ENCODE measurements at regions not wholly inside any gene's neighbourhood (a gene's known extent, or its start where the extent isn't known, plus 50 kb on each side); places are given as distances from the start of the nearest gene placed in this dataset.

DNA sequence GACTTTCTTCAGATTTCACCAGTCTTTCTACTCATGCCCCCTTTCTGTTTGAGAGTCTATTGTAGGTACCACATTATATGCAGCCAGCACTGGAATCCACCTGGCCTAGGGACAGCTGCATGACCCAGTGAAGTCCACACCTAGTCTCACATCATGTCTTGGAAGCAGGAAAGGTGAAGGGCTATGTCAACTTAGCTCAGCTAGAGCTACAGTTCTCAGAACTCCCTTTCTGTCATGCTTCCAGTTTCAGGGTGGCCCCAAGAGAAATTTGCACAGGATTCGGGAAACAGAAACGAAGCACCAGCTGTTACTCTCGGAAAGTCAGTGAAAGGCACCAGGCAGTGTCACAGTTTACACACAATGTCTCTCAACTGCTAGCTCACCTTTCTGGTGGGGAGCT lies 51.6 kb upstream of the NLRP1 start:
- peak; percentile 63 for DNase-seq
- no peaks in the 10 kb centered on the region for H3K79me2 ChIP-seq (ENCODE audit: low read length)

DNA sequence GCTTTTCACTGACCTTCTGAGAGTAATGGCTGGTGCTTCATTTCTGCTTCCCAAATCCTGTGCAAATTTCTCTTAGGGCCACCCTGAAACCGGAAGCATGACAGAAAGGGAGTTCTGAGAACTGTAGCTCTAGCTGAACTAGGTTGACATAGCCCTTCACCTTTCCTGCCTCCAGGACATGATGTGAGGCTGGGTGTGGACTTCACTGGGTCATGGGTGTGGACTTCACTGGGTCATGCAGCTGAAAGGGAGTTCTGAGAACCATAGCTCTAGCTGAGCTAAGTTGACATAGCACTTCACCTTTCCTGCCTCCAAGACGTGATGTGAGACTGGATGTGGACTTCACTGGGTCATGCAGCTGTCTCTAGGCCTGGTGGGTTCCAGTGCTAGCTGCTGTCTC lies 54.3 kb upstream of the NLRP1 start:
- H3K27me3 ChIP-seq (replicated peaks; ENCODE audit: insufficient read depth, low read length) = peaks cover 7% of the 10 kb centered on the region; the same call in 1 of the 2 replicates
- H3F3A ChIP-seq (ENCODE audit: insufficient read depth, low read length) = peaks cover 14% of the 10 kb centered on the region; the same call in 1 of the 2 replicates
- H3K9me3 ChIP-seq (replicated peaks; ENCODE audit: insufficient read depth, low read length) = no peaks in the 10 kb centered on the region
- H3K27ac ChIP-seq (ENCODE audit: low read length) = no peak overlapping the region
- H3K36me3 ChIP-seq (replicated peaks; ENCODE audit: insufficient read depth, low read length) = no peaks in the 10 kb centered on the region
- H3K79me2 ChIP-seq (ENCODE audit: low read length) = no peaks in the 10 kb centered on the region
- no peaks in the 10 kb centered on the region for H3K9me2 ChIP-seq (replicated peaks; ENCODE audit: insufficient read depth, low read length)
- no peak for DNase-seq
- no peak overlapping the region for H3K4me2 ChIP-seq (ENCODE audit: low read depth, low read length)
- no peaks in the 10 kb centered on the region for H4K20me1 ChIP-seq (ENCODE audit: insufficient read depth, low read length)
- no peak overlapping the region for H2AFZ ChIP-seq (ENCODE audit: low read length)
- H3K4me3 ChIP-seq (ENCODE audit: low read length) = no peak overlapping the region
- TF ChIP-seq EZH2 (optimal IDR thresholded peaks at IDR 0.05; ENCODE audit: low read depth, low read length) (no peak), EZH2phosphoT487 (IDR thresholded peaks at IDR 0.05; ENCODE audit: low read length) (no peak)
- TF ChIP-seq, protein P1, sequence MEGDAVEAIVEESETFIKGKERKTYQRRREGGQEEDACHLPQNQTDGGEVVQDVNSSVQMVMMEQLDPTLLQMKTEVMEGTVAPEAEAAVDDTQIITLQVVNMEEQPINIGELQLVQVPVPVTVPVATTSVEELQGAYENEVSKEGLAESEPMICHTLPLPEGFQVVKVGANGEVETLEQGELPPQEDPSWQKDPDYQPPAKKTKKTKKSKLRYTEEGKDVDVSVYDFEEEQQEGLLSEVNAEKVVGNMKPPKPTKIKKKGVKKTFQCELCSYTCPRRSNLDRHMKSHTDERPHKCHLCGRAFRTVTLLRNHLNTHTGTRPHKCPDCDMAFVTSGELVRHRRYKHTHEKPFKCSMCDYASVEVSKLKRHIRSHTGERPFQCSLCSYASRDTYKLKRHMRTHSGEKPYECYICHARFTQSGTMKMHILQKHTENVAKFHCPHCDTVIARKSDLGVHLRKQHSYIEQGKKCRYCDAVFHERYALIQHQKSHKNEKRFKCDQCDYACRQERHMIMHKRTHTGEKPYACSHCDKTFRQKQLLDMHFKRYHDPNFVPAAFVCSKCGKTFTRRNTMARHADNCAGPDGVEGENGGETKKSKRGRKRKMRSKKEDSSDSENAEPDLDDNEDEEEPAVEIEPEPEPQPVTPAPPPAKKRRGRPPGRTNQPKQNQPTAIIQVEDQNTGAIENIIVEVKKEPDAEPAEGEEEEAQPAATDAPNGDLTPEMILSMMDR (IDR thresholded peaks at IDR 0.05; ENCODE audit: low read length) = no peak
- H3K4me1 ChIP-seq (ENCODE audit: low read length) = peaks cover 18% of the 10 kb centered on the region
- no peak overlapping the region for H3K9ac ChIP-seq (ENCODE audit: low read length)

More for the DNA sequence above, 51.6 kb upstream of the NLRP1 start:
- Histone ChIP-seq H3K4me1 (ENCODE audit: low read length) (peaks cover 18% of the 10 kb centered on the region), H3K4me3 (ENCODE audit: low read length) (no peak overlapping the region), H3K9ac (ENCODE audit: low read length) (no peak overlapping the region), H3K9me2 (replicated peaks; ENCODE audit: insufficient read depth, low read length) (no peaks in the 10 kb centered on the region), H4K20me1 (ENCODE audit: insufficient read depth, low read length) (no peaks in the 10 kb centered on the region), H3K36me3 (replicated peaks; ENCODE audit: insufficient read depth, low read length) (no peaks in the 10 kb centered on the region), H2AFZ (ENCODE audit: low read length) (no peak overlapping the region), H3K27me3 (replicated peaks; ENCODE audit: insufficient read depth, low read length) (peaks cover 9% of the 10 kb centered on the region; the same call in 1 of the 2 replicates), H3K4me2 (ENCODE audit: low read depth, low read length) (no peak overlapping the region), H3K9me3 (replicated peaks; ENCODE audit: insufficient read depth, low read length) (no peaks in the 10 kb centered on the region), H3F3A (ENCODE audit: insufficient read depth, low read length) (peaks cover 14% of the 10 kb centered on the region; the same call in 1 of the 2 replicates), H3K27ac (ENCODE audit: low read length) (no peak overlapping the region; the same call in 1 of the 2 replicates)
- no peak for TF ChIP-seq EZH2 (optimal IDR thresholded peaks at IDR 0.05; ENCODE audit: low read depth, low read length)
- TF ChIP-seq EZH2phosphoT487 (IDR thresholded peaks at IDR 0.05; ENCODE audit: low read length) = no peak

DNA sequence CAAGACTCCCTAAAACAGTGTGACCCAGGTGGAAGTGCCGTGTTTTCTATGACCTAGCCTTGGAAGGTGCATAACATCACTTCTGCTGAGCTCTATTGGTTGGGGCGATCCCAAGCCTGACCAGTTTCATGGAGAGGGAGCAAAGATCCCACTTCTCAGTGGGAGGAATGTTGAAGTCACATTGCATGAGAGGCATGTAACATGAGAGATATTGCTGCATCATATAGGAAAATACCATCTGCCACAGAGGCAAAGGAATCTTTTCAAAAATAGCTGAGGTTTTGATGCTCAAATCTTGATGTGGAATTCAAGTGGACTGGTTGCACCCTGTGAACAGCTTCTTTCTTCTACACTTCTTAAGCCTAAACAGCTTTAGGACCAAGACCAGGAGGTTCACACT lies 56.4 kb upstream of the NLRP1 start:
- Histone ChIP-seq H3K79me2 (ENCODE audit: low read length) (no peaks in the 10 kb centered on the region), H3K27ac (ENCODE audit: low read length) (no peak overlapping the region), H4K20me1 (ENCODE audit: insufficient read depth, low read length) (no peaks in the 10 kb centered on the region), H3K4me2 (ENCODE audit: low read depth, low read length) (no peak overlapping the region), H3K4me1 (ENCODE audit: low read length) (peaks cover 18% of the 10 kb centered on the region), H3F3A (ENCODE audit: insufficient read depth, low read length) (peaks cover 10% of the 10 kb centered on the region; the same call in 1 of the 2 replicates), H3K9ac (ENCODE audit: low read length) (no peak overlapping the region), H3K9me3 (replicated peaks; ENCODE audit: insufficient read depth, low read length) (no peaks in the 10 kb centered on the region), H3K4me3 (ENCODE audit: low read length) (no peak overlapping the region), H3K36me3 (replicated peaks; ENCODE audit: insufficient read depth, low read length) (no peaks in the 10 kb centered on the region), H2AFZ (ENCODE audit: low read length) (no peak overlapping the region), H3K27me3 (replicated peaks; ENCODE audit: insufficient read depth, low read length) (peaks cover 7% of the 10 kb centered on the region; the same call in 1 of the 2 replicates), H3K9me2 (replicated peaks; ENCODE audit: insufficient read depth, low read length) (no peaks in the 10 kb centered on the region)
- no peak for DNase-seq
- TF ChIP-seq EZH2phosphoT487 (IDR thresholded peaks at IDR 0.05; ENCODE audit: low read length) = no peak
- TF ChIP-seq, protein P1 (IDR thresholded peaks at IDR 0.05; ENCODE audit: low read length) = no peak
- no peak for TF ChIP-seq EZH2 (optimal IDR thresholded peaks at IDR 0.05; ENCODE audit: low read depth, low read length)

DNA sequence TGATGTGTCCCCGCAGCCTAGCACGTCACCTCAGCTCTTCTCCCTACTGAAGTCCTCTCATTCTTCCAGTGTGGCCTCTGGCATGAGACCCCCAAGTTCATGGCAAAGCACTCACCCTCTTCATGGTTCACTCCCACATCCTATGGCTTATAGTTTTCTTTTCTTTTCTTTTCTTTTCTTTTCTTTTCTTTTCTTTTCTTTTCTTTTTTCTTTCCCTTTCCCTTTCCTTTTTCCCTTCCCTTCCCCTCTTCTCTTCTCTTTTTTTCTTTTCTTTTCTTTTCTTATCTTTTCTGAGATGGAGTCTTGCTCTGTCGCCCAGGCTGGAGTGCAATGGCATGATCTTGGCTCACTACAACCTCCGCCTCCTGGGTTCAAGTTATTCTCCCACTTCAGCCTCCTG lies 58.4 kb upstream of the NLRP1 start:
- Histone ChIP-seq H3K9me2 (replicated peaks; ENCODE audit: insufficient read depth, low read length) (no peaks in the 10 kb centered on the region), H4K20me1 (ENCODE audit: insufficient read depth, low read length) (no peaks in the 10 kb centered on the region), H3K27ac (ENCODE audit: low read length) (no peak overlapping the region), H3K27me3 (replicated peaks; ENCODE audit: insufficient read depth, low read length) (peaks cover 7% of the 10 kb centered on the region; the same call in 1 of the 2 replicates), H3K4me3 (ENCODE audit: low read length) (no peak overlapping the region), H3K9ac (ENCODE audit: low read length) (no peak overlapping the region), H3K79me2 (ENCODE audit: low read length) (no peaks in the 10 kb centered on the region), H3F3A (ENCODE audit: insufficient read depth, low read length) (no peaks in the 10 kb centered on the region), H2AFZ (ENCODE audit: low read length) (no peak overlapping the region), H3K4me2 (ENCODE audit: low read depth, low read length) (no peak overlapping the region), H3K4me1 (ENCODE audit: low read length) (peaks cover 9% of the 10 kb centered on the region; the same call in 1 of the 2 replicates), H3K9me3 (replicated peaks; ENCODE audit: insufficient read depth, low read length) (no peaks in the 10 kb centered on the region), H3K36me3 (replicated peaks; ENCODE audit: insufficient read depth, low read length) (no peaks in the 10 kb centered on the region)
- TF ChIP-seq EZH2 (optimal IDR thresholded peaks at IDR 0.05; ENCODE audit: low read depth, low read length) = no peak
- TF ChIP-seq, protein P1 (IDR thresholded peaks at IDR 0.05; ENCODE audit: low read length) = no peak
- no peak for TF ChIP-seq EZH2phosphoT487 (IDR thresholded peaks at IDR 0.05; ENCODE audit: low read length)
- no peak for DNase-seq
